ENCODE measurements at regions not wholly inside any gene's neighbourhood (a gene's known extent, or its start where the extent isn't known, plus 50 kb on each side); places are given as distances from the start of the nearest gene placed in this dataset.

DNA sequence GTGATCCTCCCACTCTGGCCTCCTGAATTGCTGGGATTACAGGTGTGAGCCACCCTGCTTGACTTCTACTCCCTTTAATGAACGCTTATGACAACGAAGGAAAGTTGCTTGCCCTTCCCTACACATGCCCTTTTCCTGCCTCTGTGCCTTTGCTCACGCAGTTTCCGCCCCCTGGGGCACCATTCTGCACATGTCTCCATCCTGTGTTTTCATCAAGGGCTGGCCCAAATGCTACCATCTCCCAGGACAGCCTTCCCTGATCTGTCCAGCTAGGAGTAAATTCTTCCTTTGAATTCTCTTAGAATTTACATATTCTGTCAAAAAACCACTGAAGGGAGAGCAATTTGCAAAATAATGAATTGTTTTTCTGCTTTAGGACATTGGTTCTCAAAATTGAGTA, 50.0 kb upstream of the KMT2C start:
- Mint-ChIP-seq H3K36me3 (ENCODE audit: low read depth) (no peaks in the 10 kb centered on the region), H3K27me3 (ENCODE audit: insufficient read depth) (no peaks in the 10 kb centered on the region), H3K4me1 (ENCODE audit: low read depth) (no peaks in the 10 kb centered on the region), H3K27ac (no peak overlapping the region), H3K9me3 (no peaks in the 10 kb centered on the region), H3K4me3 (no peak overlapping the region)
- no peak for DNase-seq
- TF ChIP-seq, protein P1, sequence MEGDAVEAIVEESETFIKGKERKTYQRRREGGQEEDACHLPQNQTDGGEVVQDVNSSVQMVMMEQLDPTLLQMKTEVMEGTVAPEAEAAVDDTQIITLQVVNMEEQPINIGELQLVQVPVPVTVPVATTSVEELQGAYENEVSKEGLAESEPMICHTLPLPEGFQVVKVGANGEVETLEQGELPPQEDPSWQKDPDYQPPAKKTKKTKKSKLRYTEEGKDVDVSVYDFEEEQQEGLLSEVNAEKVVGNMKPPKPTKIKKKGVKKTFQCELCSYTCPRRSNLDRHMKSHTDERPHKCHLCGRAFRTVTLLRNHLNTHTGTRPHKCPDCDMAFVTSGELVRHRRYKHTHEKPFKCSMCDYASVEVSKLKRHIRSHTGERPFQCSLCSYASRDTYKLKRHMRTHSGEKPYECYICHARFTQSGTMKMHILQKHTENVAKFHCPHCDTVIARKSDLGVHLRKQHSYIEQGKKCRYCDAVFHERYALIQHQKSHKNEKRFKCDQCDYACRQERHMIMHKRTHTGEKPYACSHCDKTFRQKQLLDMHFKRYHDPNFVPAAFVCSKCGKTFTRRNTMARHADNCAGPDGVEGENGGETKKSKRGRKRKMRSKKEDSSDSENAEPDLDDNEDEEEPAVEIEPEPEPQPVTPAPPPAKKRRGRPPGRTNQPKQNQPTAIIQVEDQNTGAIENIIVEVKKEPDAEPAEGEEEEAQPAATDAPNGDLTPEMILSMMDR (IDR thresholded peaks at IDR 0.05) = no peak

All from HFFc6 (cell line).